Body of pancreas (tissue), 4 donors: ENCODE measurements at regions not wholly inside any gene's neighbourhood (a gene's known extent, or its start where the extent isn't known, plus 50 kb on each side); places are given as distances from the start of the nearest gene placed in this dataset.
A peak's percentile ranks its signal among the peaks of the same experiment; 100 is the strongest.
"Not testable (repeated sequence)": the region's sequence is repeated elsewhere in the genome, so short reads cannot be mapped to it uniquely, and the experiment has no call there.

Experiments used
- ATAC-seq: fragments of 150-250 bp; one replicate; pipeline ENCODE4 v1.9.1; 2016
- DNase-seq, 4 donors: peaks; one replicate each; pipeline ENCODE4 v3.0.0-alpha.2; 2019
- H3K27ac ChIP-seq, 4 donors: fragments of 200-600 bp; sonication (generic); 1 replicate in 3 of 4; 2 replicates in 1 of 4; pipeline versions ENCODE4 v1.5.1 to v1.6.1; 2016 to 2019; ENCODE audit warnings: mild to moderate bottlenecking in 1 of 4, mixed read lengths in 1 of 4, moderate library complexity in 1 of 4
- H3K27me3 ChIP-seq, 2 donors: fragments of 200-600 bp; sonication (generic); one replicate each; pipeline ENCODE4 v1.6.0; 2016; ENCODE audit warnings: mild to moderate bottlenecking in 1 of 2
- H3K36me3 ChIP-seq, 2 donors: fragments of 200-600 bp; sonication (generic); replicated peaks in 1 of 2; 2 replicates each; pipeline ENCODE4 v1.5.1; 2016; ENCODE audit warnings: low read depth in 2 of 2; ENCODE audit not compliant: insufficient read depth in 1 of 2
- H3K4me1 ChIP-seq: fragments of 200-600 bp; sonication (generic); one replicate; pipeline ENCODE4 v1.6.0; 2016
- H3K4me3 ChIP-seq, 2 donors: fragments of 200-600 bp; sonication (generic); 1 replicate in 1 of 2; 2 replicates in 1 of 2; pipeline ENCODE4 v1.5.1; 2016 to 2019
- H3K9me3 ChIP-seq, 3 donors: fragments of 200-600 bp; sonication (generic); 1 replicate in 2 of 3; 2 replicates in 1 of 3; pipeline ENCODE4 v1.5.1; 2016
- CTCF ChIP-seq, 7 experiments: fragments of 450-650 bp in 4 of 7; fragments of 200-600 bp in 3 of 7; sonication (generic) in 3 of 7; IDR thresholded peaks; one replicate each; pipeline ENCODE4 v1.5.1; 2016 to 2019; ENCODE audit warnings: antibody characterized with exemption in 7 of 7
- POLR2A ChIP-seq, 3 donors: fragments of 450-650 bp; IDR thresholded peaks; one replicate each; pipeline ENCODE4 v1.6.1; 2016; ENCODE audit warnings: antibody characterized with exemption in 3 of 3, mild to moderate bottlenecking in 2 of 3
- whole genome bisulfite sequencing, 2 donors: methylation state at CpG; one replicate each; pipeline ENCODE4 v1.1.5; 2017; 5-methylcytosine and 5-hydroxymethylcytosine counted together
- intact Hi-C: fragments of 100-400 bp; cut with DNase I; formaldehyde crosslinking; loops from one replicate; pipeline ENCODE4 v1.15.1; 2023

- peak overlapping the region in 3 of 4 donors; percentile 51 to 79 (median 54) for H3K27ac ChIP-seq
- H3K9me3 ChIP-seq = no peaks in the 10 kb centered on the region
- 14 to 24% methylated on average over 14 of the region's 14 CpGs for WGBS, 2 donors
- H3K36me3 ChIP-seq = no peaks in the 10 kb centered on the region
- no peaks in the 10 kb centered on the region for H3K27me3 ChIP-seq
- H3K4me3 ChIP-seq = no peak overlapping the region
- intact Hi-C loops = no loop called here
- H3K4me1 ChIP-seq = peaks cover 26% of the 10 kb centered on the region
- TF ChIP-seq CTCF (IDR thresholded peaks at IDR 0.05) (no peak), POLR2A (IDR thresholded peaks at IDR 0.05) (no peak)
- DNase-seq = peak; percentile 25 to 53 (median 40)
- peak; percentile 64 for ATAC-seq
Observed at GRCh38 chr7:156379324-156380070, 261.1 kb upstream of the RNF32 start.

- Histone ChIP-seq H3K27ac (no peak overlapping the region), H3K4me3 (no peak overlapping the region), H3K27me3 (no peaks in the 10 kb centered on the region), H3K9me3 (no peaks in the 10 kb centered on the region), H3K4me1 (peaks cover 26% of the 10 kb centered on the region), H3K36me3 (no peaks in the 10 kb centered on the region)
- intact Hi-C loops = no loop called here
- ATAC-seq (no peak), DNase-seq (no peak)
- 73 to 77% methylated on average over 10 of the region's 10 CpGs for WGBS, 2 donors
- TF ChIP-seq CTCF (IDR thresholded peaks at IDR 0.05) (no peak), POLR2A (IDR thresholded peaks at IDR 0.05) (no peak)
Observed at GRCh38 chr7:156378806-156379205, 261.8 kb upstream of the RNF32 start.

GRCh38 chr7:156376317-156376716 is 264.3 kb upstream of the RNF32 start:
- TF ChIP-seq CTCF (IDR thresholded peaks at IDR 0.05) (no peak), POLR2A (IDR thresholded peaks at IDR 0.05) (no peak)
- H3K36me3 ChIP-seq = no peaks in the 10 kb centered on the region
- H3K4me1 ChIP-seq = peaks cover 26% of the 10 kb centered on the region
- WGBS, 2 donors = 79 to 80% methylated on average over 7 of the region's 7 CpGs
- DNase-seq (no peak), ATAC-seq (no peak)
- intact Hi-C loops = no loop called here
- H3K9me3 ChIP-seq = no peaks in the 10 kb centered on the region
- H3K27me3 ChIP-seq = no peaks in the 10 kb centered on the region
- no peak overlapping the region for H3K27ac ChIP-seq
- H3K4me3 ChIP-seq = no peak overlapping the region

- DNase-seq (no peak), ATAC-seq (no peak)
- H3K36me3 ChIP-seq = no peaks in the 10 kb centered on the region
- H3K4me1 ChIP-seq = peaks cover 8% of the 10 kb centered on the region
- H3K27ac ChIP-seq = no peak overlapping the region
- no peaks in the 10 kb centered on the region for H3K9me3 ChIP-seq
- WGBS, 2 donors = 89 to 90% methylated on average over 2 to 4 of the region's 4 CpGs
- no peak overlapping the region for H3K4me3 ChIP-seq
- TF ChIP-seq CTCF (IDR thresholded peaks at IDR 0.05) (no peak), POLR2A (IDR thresholded peaks at IDR 0.05) (no peak)
- intact Hi-C loops = no loop called here
- H3K27me3 ChIP-seq = no peaks in the 10 kb centered on the region
Observed at GRCh38 chr7:156374335-156374734, 266.2 kb upstream of the RNF32 start.

- DNase-seq, H3K27ac ChIP-seq, H3K9me3 ChIP-seq, H3K4me1 ChIP-seq, H3K4me3 ChIP-seq, intact Hi-C loops, ATAC-seq, H3K36me3 ChIP-seq, H3K27me3 ChIP-seq: not testable (repeated sequence)
- WGBS, 2 donors = 76 to 83% methylated on average over 6 of the region's 6 CpGs
Observed at GRCh38 chr7:156369929-156370328, 270.6 kb upstream of the RNF32 start.
